NCI-H146 (cell line): ENCODE measurements at regions not wholly inside any gene's neighbourhood (a gene's known extent, or its start where the extent isn't known, plus 50 kb on each side); places are given as distances from the start of the nearest gene placed in this dataset.

Experiments
- DNase-seq: peaks from one replicate; lab custom pipeline; 2025; lab: John Stamatoyannopoulos, UW

- DNase-seq = peak; percentile 33
Observed at GRCh38 chr10:91576096-91576545, 56.8 kb downstream of the PPP1R3C start.

DNA sequence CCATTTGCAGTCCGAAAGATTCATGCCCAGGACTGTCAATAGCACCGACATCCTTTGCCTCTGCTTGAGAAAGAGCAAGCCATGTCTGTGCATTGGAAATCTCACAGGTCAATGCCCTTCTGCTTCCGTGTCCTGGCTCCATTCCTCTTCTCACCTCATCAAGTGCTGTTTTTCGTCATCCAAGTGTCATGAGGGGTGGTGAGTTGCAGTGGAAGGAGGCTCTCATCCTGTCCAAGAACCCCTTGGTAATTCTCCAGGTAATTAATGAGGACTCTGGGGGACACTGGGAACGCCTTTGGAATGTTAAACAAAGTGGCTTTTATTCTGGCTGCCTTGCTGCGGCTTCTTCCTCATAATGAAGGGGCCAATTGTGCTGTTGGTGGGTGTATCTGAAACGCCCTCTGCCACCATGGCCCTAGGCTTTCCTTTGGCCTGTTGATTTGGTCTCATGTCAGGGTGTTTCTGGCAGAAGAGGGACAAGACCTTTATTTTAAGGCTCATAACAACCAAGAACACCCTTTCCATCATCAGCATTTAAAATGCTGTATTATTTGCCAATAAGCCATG lies 57.7 kb downstream of the PPP1R3C start:
- DNase-seq = no peak

GRCh38 chr10:91574236-91574635 lies 58.6 kb downstream of the PPP1R3C start:
- no peak for DNase-seq

DNA sequence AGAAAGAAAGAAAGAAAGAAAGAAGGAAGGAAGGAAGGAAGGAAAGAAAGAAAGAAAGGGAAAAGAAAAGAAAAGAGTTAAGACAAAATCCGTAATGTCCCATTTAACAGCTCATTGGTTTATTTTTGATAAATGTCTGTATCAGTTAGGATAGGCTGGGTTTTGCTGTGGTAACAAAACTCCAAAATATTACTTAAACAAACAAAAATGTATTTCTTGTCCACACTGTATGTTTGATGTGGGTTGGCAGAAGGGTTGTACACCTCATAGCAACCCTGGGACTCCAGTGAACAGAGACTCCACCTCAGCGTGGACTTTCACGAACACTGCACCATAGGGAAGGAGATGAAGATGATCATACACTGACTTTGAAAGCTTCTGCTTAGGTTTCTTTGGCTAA lies 59.6 kb downstream of the PPP1R3C start:
- no peak for DNase-seq

GRCh38 chr10:91571671-91572070 lies 61.2 kb downstream of the PPP1R3C start:
- DNase-seq = no peak

DNA sequence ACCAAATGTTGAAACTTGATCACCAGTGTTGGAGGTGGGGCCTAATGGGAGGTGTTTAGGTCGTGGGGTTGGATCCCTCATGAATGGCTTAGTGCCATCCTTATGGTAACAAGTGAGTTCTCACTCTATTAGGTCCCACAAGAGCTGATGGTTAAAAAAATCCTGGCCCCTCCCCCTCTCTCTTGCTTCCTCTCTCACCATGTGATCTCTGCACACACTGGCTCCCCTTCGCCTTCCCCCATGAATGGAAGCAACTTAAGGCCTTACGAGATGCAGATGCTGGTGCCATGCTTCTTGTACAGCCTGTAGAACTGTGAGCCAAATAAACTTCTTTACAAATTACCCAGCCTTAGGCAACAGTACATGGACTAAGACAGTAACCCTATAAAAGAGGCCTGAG lies 62.7 kb downstream of the PPP1R3C start:
- DNase-seq = no peak

DNA sequence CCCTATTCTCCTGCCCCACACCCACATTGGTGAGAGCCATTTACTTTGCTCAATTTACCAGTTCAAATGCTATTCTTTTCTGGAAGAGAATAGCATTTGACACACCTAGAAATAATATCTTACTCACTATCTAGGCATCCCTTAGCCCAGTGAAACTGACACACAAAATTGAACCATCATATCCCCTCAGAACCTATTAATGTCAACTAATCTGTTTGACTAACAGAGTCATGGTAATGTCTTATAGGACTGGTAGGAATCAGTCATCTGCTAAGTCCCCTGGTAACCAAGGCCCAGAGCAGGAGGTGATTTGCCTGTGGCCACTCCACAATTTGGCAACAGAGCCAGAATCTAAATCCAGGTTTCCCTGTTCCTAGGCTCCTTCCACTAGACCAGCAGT lies 63.3 kb downstream of the PPP1R3C start:
- DNase-seq = no peak

DNA sequence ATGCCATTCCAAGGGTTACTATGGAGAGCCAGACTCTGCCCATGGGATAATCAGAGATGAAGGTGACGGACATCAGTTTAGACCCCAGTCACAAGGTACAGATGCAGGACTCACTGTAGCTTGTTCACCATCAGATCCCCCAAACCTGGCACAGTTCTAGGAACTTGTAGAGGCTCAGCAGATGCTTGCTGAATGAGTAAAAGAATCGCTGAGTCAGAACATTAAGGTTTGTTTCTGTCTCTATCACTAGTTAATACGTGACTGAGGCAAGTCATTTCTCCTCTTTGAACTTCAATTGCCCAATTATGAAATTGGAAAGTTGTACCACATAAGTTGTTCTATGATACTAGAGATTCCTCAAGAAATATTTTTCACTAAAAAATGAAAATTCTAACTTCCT lies 65.1 kb downstream of the PPP1R3C start:
- DNase-seq = no peak

GRCh38 chr10:91566115-91566514 lies 66.8 kb downstream of the PPP1R3C start:
- DNase-seq = no peak

- no peak for DNase-seq
Observed at GRCh38 chr10:91565226-91565625, 67.6 kb downstream of the PPP1R3C start.

- peak; percentile 36 for DNase-seq
Observed at GRCh38 chr10:91564508-91564907, 68.4 kb downstream of the PPP1R3C start.
